Fibroblast of the aortic adventitia (primary cell): ENCODE measurements at regions not wholly inside any gene's neighbourhood (a gene's known extent, or its start where the extent isn't known, plus 50 kb on each side); places are given as distances from the start of the nearest gene placed in this dataset.
"Not testable (repeated sequence)": the region's sequence is repeated elsewhere in the genome, so short reads cannot be mapped to it uniquely, and the experiment has no call there.

Source experiments
- DNase-seq: peaks from one replicate; pipeline ENCODE4 v3.0.0-alpha.2; 2010; ENCODE audit warnings: low read depth
- H3K4me3 ChIP-seq: 2 replicates; pipeline ENCODE4 v1.5.1; 2011; ENCODE audit warnings: low read depth, mild to moderate bottlenecking, control low read depth, low read length, moderate library complexity
- CTCF ChIP-seq: IDR thresholded peaks from 2 replicates; pipeline ENCODE4 v1.5.1; 2011; ENCODE audit warnings: mild to moderate bottlenecking, low read length, control low read depth, inconsistent platforms; ENCODE audit not compliant: insufficient read depth

GRCh38 chr3:59496250-59496649, 446.4 kb upstream of the CFAP20DC start:
- H3K4me3 ChIP-seq = no peak overlapping the region
- DNase-seq = no peak
- TF ChIP-seq CTCF = no peak

GRCh38 chr3:59494969-59495368, 445.1 kb upstream of the CFAP20DC start:
- not testable (repeated sequence) for H3K4me3 ChIP-seq, DNase-seq

GRCh38 chr3:59486520-59486919, 436.7 kb upstream of the CFAP20DC start:
- DNase-seq = no peak
- no peak overlapping the region for H3K4me3 ChIP-seq
- TF ChIP-seq CTCF = no peak

GRCh38 chr3:59483191-59483590, 433.4 kb upstream of the CFAP20DC start:
- no peak for TF ChIP-seq CTCF
- no peak overlapping the region for H3K4me3 ChIP-seq
- no peak for DNase-seq

GRCh38 chr3:59482684-59483083, 432.9 kb upstream of the CFAP20DC start:
- H3K4me3 ChIP-seq = no peak overlapping the region
- no peak for TF ChIP-seq CTCF
- DNase-seq = peak; percentile 41

- TF ChIP-seq CTCF = no peak
- peak; percentile 14 for DNase-seq
- no peak overlapping the region for H3K4me3 ChIP-seq
Measured at GRCh38 chr3:59481776-59482400, 432.1 kb upstream of the CFAP20DC start.

- DNase-seq = peak; percentile 67
- H3K4me3 ChIP-seq = no peak overlapping the region
Measured at GRCh38 chr3:59480486-59480995, 430.7 kb upstream of the CFAP20DC start.

More at GRCh38 chr3:59480486-59480995, 430.7 kb upstream of the CFAP20DC start:
- no peak for TF ChIP-seq CTCF
